CD14-positive monocyte (primary cell): ENCODE measurements at regions not wholly inside any gene's neighbourhood (a gene's known extent, or its start where the extent isn't known, plus 50 kb on each side); places are given as distances from the start of the nearest gene placed in this dataset.

Experiments
- DNase-seq, 3 donors: peaks; one replicate each; pipeline ENCODE4 v3.0.0-alpha.2; 2011 to 2022
- H2AFZ ChIP-seq: 2 replicates; pipeline ENCODE4 v1.6.0; 2012; ENCODE audit warnings: mild to moderate bottlenecking, low read depth, low read length, inconsistent platforms; ENCODE audit not compliant: insufficient read depth, poor library complexity, severe bottlenecking
- H3K27ac ChIP-seq, 2 donors: 1 replicate in 1 of 2; 2 replicates in 1 of 2; pipeline ENCODE4 v1.5.1; 2012 to 2013; ENCODE audit warnings: low read length in 2 of 2, control low read depth in 1 of 2, inconsistent platforms in 1 of 2, low read depth in 1 of 2, mild to moderate bottlenecking in 1 of 2
- H3K27me3 ChIP-seq, 2 donors: one replicate each; pipeline versions ENCODE4 v1.6.0 to v1.6.1; 2011 to 2013; ENCODE audit warnings: low read length in 2 of 2; ENCODE audit not compliant: control insufficient read depth in 2 of 2, insufficient read depth in 2 of 2
- H3K36me3 ChIP-seq, 2 donors: replicated peaks in 1 of 2; 1 replicate in 1 of 2; 2 replicates in 1 of 2; pipeline versions ENCODE4 v1.5.1 to v1.6.1; 2012 to 2013; ENCODE audit warnings: low read length in 2 of 2, control low read depth in 1 of 2, inconsistent platforms in 1 of 2, mild to moderate bottlenecking in 1 of 2; ENCODE audit not compliant: insufficient read depth in 2 of 2, control insufficient read depth in 1 of 2
- H3K4me1 ChIP-seq, 2 donors: 1 replicate in 1 of 2; 2 replicates in 1 of 2; pipeline versions ENCODE4 v1.5.1 to v1.6.1; 2012 to 2013; ENCODE audit warnings: low read length in 2 of 2, control low read depth in 1 of 2, inconsistent platforms in 1 of 2, mild to moderate bottlenecking in 1 of 2, moderate library complexity in 1 of 2; ENCODE audit not compliant: insufficient read depth in 2 of 2, control insufficient read depth in 1 of 2
- H3K4me2 ChIP-seq: replicated peaks from 2 replicates; pipeline ENCODE3; 2012; ENCODE audit warnings: low read length, moderate library complexity, mild to moderate bottlenecking; ENCODE audit not compliant: poor library complexity, severe bottlenecking; ENCODE audit errors: extremely low read depth
- H3K4me3 ChIP-seq, 3 experiments: fragments of 200-600 bp in 1 of 3; sonication (generic) in 1 of 3; replicated peaks in 1 of 3; 1 replicate in 2 of 3; 2 replicates in 1 of 3; pipeline ENCODE4 v1.5.1; 2011 to 2013; ENCODE audit warnings: low read length in 3 of 3, mild to moderate bottlenecking in 3 of 3, control low read depth in 2 of 3, low read depth in 2 of 3, inconsistent platforms in 1 of 3, moderate library complexity in 1 of 3
- H3K79me2 ChIP-seq: 2 replicates; pipeline ENCODE4 v1.6.0; 2012; ENCODE audit warnings: mild to moderate bottlenecking, control low read depth, inconsistent platforms, low read length, moderate library complexity; ENCODE audit not compliant: insufficient read depth
- H3K9ac ChIP-seq: 2 replicates; pipeline ENCODE4 v1.6.0; 2017; ENCODE audit warnings: low read length, mild to moderate bottlenecking; ENCODE audit not compliant: insufficient read depth, poor library complexity, severe bottlenecking
- H3K9me3 ChIP-seq, 2 donors: replicated peaks in 1 of 2; 1 replicate in 1 of 2; 2 replicates in 1 of 2; pipeline versions ENCODE4 v1.5.1 to v1.6.1; 2012 to 2013; ENCODE audit warnings: low read length in 2 of 2, control low read depth in 1 of 2; ENCODE audit not compliant: control insufficient read depth in 1 of 2, insufficient read depth in 1 of 2
- H4K20me1 ChIP-seq: 2 replicates; pipeline ENCODE4 v1.6.0; 2012; ENCODE audit warnings: mild to moderate bottlenecking, low read length, control low read depth, moderate library complexity; ENCODE audit not compliant: insufficient read depth
- H3K27ac Mint-ChIP-seq, 7 donors: one replicate each; pipeline ENCODE4 v1.8.0; 2020; ENCODE audit warnings: mild to moderate bottlenecking in 7 of 7, mixed read lengths in 7 of 7, moderate library complexity in 6 of 7, inconsistent platforms in 2 of 7
- H3K27me3 Mint-ChIP-seq, 3 donors: one replicate each; pipeline ENCODE4 v1.8.0; 2021 to 2022; ENCODE audit warnings: low read depth in 3 of 3, mild to moderate bottlenecking in 3 of 3, mixed read lengths in 3 of 3, moderate library complexity in 3 of 3, inconsistent platforms in 1 of 3
- H3K36me3 Mint-ChIP-seq, 2 donors: one replicate each; pipeline ENCODE4 v1.8.0; 2020; ENCODE audit warnings: mixed read lengths in 2 of 2, inconsistent platforms in 1 of 2, mild to moderate bottlenecking in 1 of 2
- H3K4me1 Mint-ChIP-seq: one replicate; pipeline ENCODE4 v1.8.0; 2020; ENCODE audit warnings: mild to moderate bottlenecking, mixed read lengths
- H3K4me3 Mint-ChIP-seq, 2 donors: one replicate each; pipeline ENCODE4 v1.8.0; 2020; ENCODE audit warnings: mild to moderate bottlenecking in 2 of 2, mixed read lengths in 2 of 2, moderate library complexity in 1 of 2
- H3K9me3 Mint-ChIP-seq, 7 donors: one replicate each; pipeline ENCODE4 v1.8.0; 2020 to 2022; ENCODE audit warnings: mixed read lengths in 7 of 7, mild to moderate bottlenecking in 6 of 7, moderate library complexity in 6 of 7, inconsistent platforms in 2 of 7
- CTCF ChIP-seq: fragments of 200-600 bp; IDR thresholded peaks from one replicate; pipeline ENCODE4 v1.8.0; 2022; ENCODE audit warnings: antibody characterized with exemption, mild to moderate bottlenecking
- WGBS: methylation state at CpG from one replicate; pipeline ENCODE4 v1.1.5; 2013; ENCODE audit warnings: missing lambda C conversion rate; ENCODE audit not compliant: insufficient coverage; 5-methylcytosine and 5-hydroxymethylcytosine counted together
- intact Hi-C, 2 donors: fragments of 100-400 bp; cut with micrococcal nuclease; formaldehyde crosslinking; loops; one replicate each; pipeline versions ENCODE4 v1.15.0 to v1.15.1; 2023

- Histone ChIP-seq H2AFZ (no peak overlapping the region), H3K79me2 (no peaks in the 10 kb centered on the region), H3K36me3 (no peaks in the 10 kb centered on the region), H3K9me3 (no peaks in the 10 kb centered on the region), H3K27ac (no peak overlapping the region), H3K27me3 (no peaks in the 10 kb centered on the region), H3K4me1 (no peaks in the 10 kb centered on the region), H3K9ac (no peak overlapping the region), H4K20me1 (no peaks in the 10 kb centered on the region), H3K4me2 (no peak overlapping the region), H3K4me3 (no peak overlapping the region)
- no peak for TF ChIP-seq CTCF
- no peak for DNase-seq
- Mint-ChIP-seq H3K4me3 (no peak overlapping the region), H3K27ac (no peak overlapping the region), H3K36me3 (no peaks in the 10 kb centered on the region), H3K4me1 (no peaks in the 10 kb centered on the region), H3K27me3 (no peaks in the 10 kb centered on the region), H3K9me3 (peaks cover 0 to 7% (median 2%) of the 10 kb centered on the region in 7 donors)
- intact Hi-C loops, result no loop called here
- no CpG with 5 or more reads among the region's 3 CpGs for WGBS
These were observed 1856.1 kb downstream of the OLFM4 start for GRCh38 chr13:54884682-54885081.

GRCh38 chr13:54890976-54891375 lies 1862.4 kb downstream of the OLFM4 start:
- no peak for TF ChIP-seq CTCF
- 44% methylated on average over 1 of the region's 2 CpGs for WGBS
- H3K9me3 Mint-ChIP-seq, result peaks cover 0 to 3% (median 0%) of the 10 kb centered on the region in 7 donors

More at GRCh38 chr13:54890976-54891375, 1862.4 kb downstream of the OLFM4 start:
- Histone ChIP-seq H3K4me1 (no peaks in the 10 kb centered on the region), H3K9ac (no peak overlapping the region), H3K4me3 (no peak overlapping the region), H3K27me3 (no peaks in the 10 kb centered on the region), H3K79me2 (no peaks in the 10 kb centered on the region), H3K36me3 (no peaks in the 10 kb centered on the region), H3K4me2 (no peak overlapping the region), H4K20me1 (no peaks in the 10 kb centered on the region), H3K9me3 (no peaks in the 10 kb centered on the region), H2AFZ (no peak overlapping the region), H3K27ac (no peak overlapping the region)
- no peaks in the 10 kb centered on the region for H3K27me3 Mint-ChIP-seq
- H3K36me3 Mint-ChIP-seq, result no peaks in the 10 kb centered on the region
- no peaks in the 10 kb centered on the region for H3K4me1 Mint-ChIP-seq
- H3K4me3 Mint-ChIP-seq, result no peak overlapping the region
- no peak overlapping the region for H3K27ac Mint-ChIP-seq
- no peak for DNase-seq
- intact Hi-C loops, result no loop called here
